ENCODE measurements at regions not wholly inside any gene's neighbourhood (a gene's known extent, or its start where the extent isn't known, plus 50 kb on each side); places are given as distances from the start of the nearest gene placed in this dataset.

DNA sequence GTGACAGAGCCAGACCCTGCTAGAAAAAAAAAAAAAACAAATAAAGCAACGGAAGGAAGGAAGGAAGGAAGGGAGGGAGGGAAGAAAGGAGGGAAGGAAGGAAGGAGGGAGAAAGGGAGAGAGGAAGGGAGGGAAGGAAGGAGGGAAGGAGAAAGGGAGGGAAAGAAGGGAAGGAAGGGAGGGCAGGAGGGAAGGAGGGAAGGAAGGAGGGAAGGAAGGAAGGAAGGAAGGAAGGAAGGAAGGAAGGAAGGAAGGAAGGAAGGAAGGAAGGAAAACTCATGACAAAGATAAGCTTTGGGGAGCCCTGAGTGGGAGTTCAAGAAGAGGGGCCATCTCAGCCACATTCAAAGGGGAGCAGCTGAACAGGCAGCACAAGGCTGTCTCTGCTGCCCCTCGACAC, 124.7 kb upstream of the MGMT start:
- intact Hi-C loops (cut with DNase I; ENCODE audit: low total_unique reads), result no loop called here
- Histone ChIP-seq H3K4me1 (no peaks in the 10 kb centered on the region), H3K4me3 (no peak overlapping the region), H3K36me3 (no peaks in the 10 kb centered on the region), H3K27ac (no peak overlapping the region), H3K9me3 (no peaks in the 10 kb centered on the region), H3K27me3 (no peaks in the 10 kb centered on the region)
- no peak for DNase-seq
- no peak for TF ChIP-seq POLR2A (IDR thresholded peaks at IDR 0.05)
- TF ChIP-seq, protein P1, sequence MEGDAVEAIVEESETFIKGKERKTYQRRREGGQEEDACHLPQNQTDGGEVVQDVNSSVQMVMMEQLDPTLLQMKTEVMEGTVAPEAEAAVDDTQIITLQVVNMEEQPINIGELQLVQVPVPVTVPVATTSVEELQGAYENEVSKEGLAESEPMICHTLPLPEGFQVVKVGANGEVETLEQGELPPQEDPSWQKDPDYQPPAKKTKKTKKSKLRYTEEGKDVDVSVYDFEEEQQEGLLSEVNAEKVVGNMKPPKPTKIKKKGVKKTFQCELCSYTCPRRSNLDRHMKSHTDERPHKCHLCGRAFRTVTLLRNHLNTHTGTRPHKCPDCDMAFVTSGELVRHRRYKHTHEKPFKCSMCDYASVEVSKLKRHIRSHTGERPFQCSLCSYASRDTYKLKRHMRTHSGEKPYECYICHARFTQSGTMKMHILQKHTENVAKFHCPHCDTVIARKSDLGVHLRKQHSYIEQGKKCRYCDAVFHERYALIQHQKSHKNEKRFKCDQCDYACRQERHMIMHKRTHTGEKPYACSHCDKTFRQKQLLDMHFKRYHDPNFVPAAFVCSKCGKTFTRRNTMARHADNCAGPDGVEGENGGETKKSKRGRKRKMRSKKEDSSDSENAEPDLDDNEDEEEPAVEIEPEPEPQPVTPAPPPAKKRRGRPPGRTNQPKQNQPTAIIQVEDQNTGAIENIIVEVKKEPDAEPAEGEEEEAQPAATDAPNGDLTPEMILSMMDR (IDR thresholded peaks at IDR 0.05), result no peak

GRCh38 chr10:129343141-129343540, 123.9 kb upstream of the MGMT start:
- Histone ChIP-seq H3K9me3 (no peaks in the 10 kb centered on the region), H3K36me3 (no peaks in the 10 kb centered on the region), H3K4me1 (no peaks in the 10 kb centered on the region), H3K27ac (no peak overlapping the region), H3K4me3 (no peak overlapping the region), H3K27me3 (no peaks in the 10 kb centered on the region)
- no peak for TF ChIP-seq POLR2A (IDR thresholded peaks at IDR 0.05)
- TF ChIP-seq, protein P1 (IDR thresholded peaks at IDR 0.05), result no peak
- DNase-seq, result no peak
- intact Hi-C loops (cut with DNase I; ENCODE audit: low total_unique reads), result no loop called here

- H3K27ac ChIP-seq, result no peak overlapping the region
- intact Hi-C loops (cut with DNase I; ENCODE audit: low total_unique reads), result no loop called here
- H3K4me1 ChIP-seq, result no peaks in the 10 kb centered on the region
- H3K9me3 ChIP-seq, result no peaks in the 10 kb centered on the region
- H3K27me3 ChIP-seq, result no peaks in the 10 kb centered on the region
- TF ChIP-seq POLR2A (IDR thresholded peaks at IDR 0.05), result no peak
- TF ChIP-seq, protein P1 (IDR thresholded peaks at IDR 0.05), result no peak
- no peaks in the 10 kb centered on the region for H3K36me3 ChIP-seq
- H3K4me3 ChIP-seq, result no peak overlapping the region
- no peak for DNase-seq
Observed at GRCh38 chr10:129344103-129344502, 122.9 kb upstream of the MGMT start.

GRCh38 chr10:129344731-129345355, 122.2 kb upstream of the MGMT start:
- intact Hi-C loops (cut with DNase I; ENCODE audit: low total_unique reads), result no loop called here
- no peaks in the 10 kb centered on the region for H3K36me3 ChIP-seq
- H3K27ac ChIP-seq, result no peak overlapping the region
- no peaks in the 10 kb centered on the region for H3K4me1 ChIP-seq
- H3K4me3 ChIP-seq, result no peak overlapping the region
- TF ChIP-seq, protein P1 (IDR thresholded peaks at IDR 0.05), result no peak
- TF ChIP-seq POLR2A (IDR thresholded peaks at IDR 0.05), result no peak
- no peaks in the 10 kb centered on the region for H3K9me3 ChIP-seq
- H3K27me3 ChIP-seq, result no peaks in the 10 kb centered on the region
- DNase-seq, result no peak

- intact Hi-C loops (cut with DNase I; ENCODE audit: low total_unique reads), result no loop called here
- Histone ChIP-seq H3K4me1 (no peaks in the 10 kb centered on the region), H3K27me3 (no peaks in the 10 kb centered on the region), H3K9me3 (no peaks in the 10 kb centered on the region), H3K36me3 (no peaks in the 10 kb centered on the region), H3K27ac (no peak overlapping the region), H3K4me3 (no peak overlapping the region)
- no peak for TF ChIP-seq POLR2A (IDR thresholded peaks at IDR 0.05)
- TF ChIP-seq, protein P1 (IDR thresholded peaks at IDR 0.05), result no peak
- DNase-seq, result no peak
Observed at GRCh38 chr10:129345763-129346162, 121.3 kb upstream of the MGMT start.

Data from uterus (tissue), 3 donors.